Neural cell (in vitro differentiated cells): ENCODE measurements at regions not wholly inside any gene's neighbourhood (a gene's known extent, or its start where the extent isn't known, plus 50 kb on each side); places are given as distances from the start of the nearest gene placed in this dataset.

Experiments used
- H2AFZ ChIP-seq: fragments of 200-600, 300-800 bp; sonication (generic), shearing (Covaris generic); 2 replicates; pipeline ENCODE4 v1.6.0; 2014; ENCODE audit warnings: low read depth, mild to moderate bottlenecking, antibody characterized with exemption, low read length, moderate library complexity
- H3F3A ChIP-seq: fragments of 200-600 bp; shearing (Covaris generic); 2 replicates; pipeline ENCODE4 v1.6.1; 2016; ENCODE audit warnings: mild to moderate bottlenecking, moderate library complexity, mixed read lengths, antibody characterized with exemption, low read length; ENCODE audit not compliant: insufficient read depth, poor library complexity, severe bottlenecking
- H3K27ac ChIP-seq: fragments of 200-600, 300-800 bp; sonication (generic), shearing (Covaris generic); 2 replicates; pipeline ENCODE4 v1.5.1; 2014; ENCODE audit warnings: mild to moderate bottlenecking, low read length, moderate library complexity
- H3K27me3 ChIP-seq: fragments of 300-800, 200-600 bp; sonication (generic), shearing (Covaris generic); 2 replicates; pipeline ENCODE4 v1.6.0; 2014; ENCODE audit warnings: mild to moderate bottlenecking, low read depth, low read length, moderate library complexity; ENCODE audit not compliant: insufficient read depth
- H3K36me3 ChIP-seq: fragments of 300-800, 200-600 bp; sonication (generic), shearing (Covaris generic); 2 replicates; pipeline ENCODE4 v1.5.1; 2014; ENCODE audit warnings: mild to moderate bottlenecking, antibody characterized with exemption, low read length, moderate library complexity; ENCODE audit not compliant: insufficient read depth
- H3K4me2 ChIP-seq: fragments of 300-800, 200-600 bp; sonication (generic), shearing (Covaris generic); 2 replicates; pipeline ENCODE4 v1.6.0; 2014; ENCODE audit warnings: mild to moderate bottlenecking, low read length
- H3K4me3 ChIP-seq: fragments of 300-800, 200-600 bp; sonication (generic), shearing (Covaris generic); 2 replicates; pipeline ENCODE4 v1.5.1; 2014; ENCODE audit warnings: mild to moderate bottlenecking, low read length, moderate library complexity
- H3K79me2 ChIP-seq: fragments of 200-600 bp; shearing (Covaris generic); replicated peaks from 2 replicates; pipeline ENCODE4 v1.6.0; 2014; ENCODE audit warnings: mild to moderate bottlenecking, low read length, moderate library complexity; ENCODE audit not compliant: insufficient read depth
- H3K9ac ChIP-seq: fragments of 300-800, 200-600 bp; sonication (generic), shearing (Covaris generic); 2 replicates; pipeline ENCODE4 v1.6.1; 2016; ENCODE audit warnings: mild to moderate bottlenecking, low read length, mixed read lengths
- H3K9me2 ChIP-seq: fragments of 200-600 bp; shearing (Covaris generic); 2 replicates; pipeline ENCODE4 v1.6.1; 2016; ENCODE audit warnings: mild to moderate bottlenecking, low read length, mixed read lengths; ENCODE audit not compliant: insufficient read depth
- H3K9me3 ChIP-seq: fragments of 200-600, 300-800 bp; sonication (generic), shearing (Covaris generic); 2 replicates; pipeline ENCODE4 v1.6.1; 2016; ENCODE audit warnings: mild to moderate bottlenecking, mixed run types, low read length, moderate library complexity, mixed read lengths
- H4K20me1 ChIP-seq: fragments of 200-600 bp; shearing (Covaris generic); 2 replicates; pipeline ENCODE4 v1.6.1; 2016; ENCODE audit warnings: mild to moderate bottlenecking, mixed run types; ENCODE audit not compliant: insufficient read depth
- EP300 ChIP-seq: fragments of 450-650 bp; conservative IDR thresholded peaks from 2 replicates; pipeline ENCODE4 v1.6.1; 2014; ENCODE audit warnings: antibody characterized with exemption, mild to moderate bottlenecking, moderate library complexity; ENCODE audit not compliant: poor library complexity, severe bottlenecking
- EZH2 ChIP-seq: fragments of 200-600, 300-800 bp; shearing (Covaris generic), sonication (generic); IDR thresholded peaks from 2 replicates; pipeline ENCODE4 v1.6.1; 2014; ENCODE audit warnings: antibody characterized with exemption, low read length, borderline replicate concordance, mild to moderate bottlenecking; ENCODE audit not compliant: insufficient read depth, poor library complexity, severe bottlenecking
- MXI1 ChIP-seq: fragments of 450-650 bp; conservative IDR thresholded peaks from 2 replicates; pipeline ENCODE4 v1.6.1; 2014; ENCODE audit warnings: antibody characterized with exemption, mild to moderate bottlenecking; ENCODE audit not compliant: poor library complexity, severe bottlenecking
- POLR2AphosphoS5 ChIP-seq: IDR thresholded peaks from 2 replicates; pipeline ENCODE4 v1.6.1; 2012
- RAD21 ChIP-seq: fragments of 450-650 bp; conservative IDR thresholded peaks from 2 replicates; pipeline ENCODE4 v1.6.1; 2014; ENCODE audit warnings: antibody characterized with exemption, mild to moderate bottlenecking, moderate library complexity
- SMC3 ChIP-seq: fragments of 450-650 bp; conservative IDR thresholded peaks from 2 replicates; pipeline ENCODE4 v1.6.1; 2014; ENCODE audit warnings: antibody characterized with exemption, mild to moderate bottlenecking, moderate library complexity; ENCODE audit not compliant: poor library complexity
- TAF1 ChIP-seq: IDR thresholded peaks from 2 replicates; pipeline ENCODE4 v1.6.1; 2012; ENCODE audit warnings: low read depth
- TF ChIP-seq, protein P1 (sequence below): IDR thresholded peaks from 2 replicates; pipeline ENCODE4 v1.6.1; 2012; ENCODE audit warnings: borderline replicate concordance
- TF ChIP-seq, protein P2 (sequence below): fragments of 450-650 bp; IDR thresholded peaks from 2 replicates; pipeline ENCODE4 v1.5.1; 2014; ENCODE audit warnings: antibody characterized with exemption, mild to moderate bottlenecking, moderate library complexity; ENCODE audit not compliant: poor library complexity, severe bottlenecking

- TF ChIP-seq, protein P1, sequence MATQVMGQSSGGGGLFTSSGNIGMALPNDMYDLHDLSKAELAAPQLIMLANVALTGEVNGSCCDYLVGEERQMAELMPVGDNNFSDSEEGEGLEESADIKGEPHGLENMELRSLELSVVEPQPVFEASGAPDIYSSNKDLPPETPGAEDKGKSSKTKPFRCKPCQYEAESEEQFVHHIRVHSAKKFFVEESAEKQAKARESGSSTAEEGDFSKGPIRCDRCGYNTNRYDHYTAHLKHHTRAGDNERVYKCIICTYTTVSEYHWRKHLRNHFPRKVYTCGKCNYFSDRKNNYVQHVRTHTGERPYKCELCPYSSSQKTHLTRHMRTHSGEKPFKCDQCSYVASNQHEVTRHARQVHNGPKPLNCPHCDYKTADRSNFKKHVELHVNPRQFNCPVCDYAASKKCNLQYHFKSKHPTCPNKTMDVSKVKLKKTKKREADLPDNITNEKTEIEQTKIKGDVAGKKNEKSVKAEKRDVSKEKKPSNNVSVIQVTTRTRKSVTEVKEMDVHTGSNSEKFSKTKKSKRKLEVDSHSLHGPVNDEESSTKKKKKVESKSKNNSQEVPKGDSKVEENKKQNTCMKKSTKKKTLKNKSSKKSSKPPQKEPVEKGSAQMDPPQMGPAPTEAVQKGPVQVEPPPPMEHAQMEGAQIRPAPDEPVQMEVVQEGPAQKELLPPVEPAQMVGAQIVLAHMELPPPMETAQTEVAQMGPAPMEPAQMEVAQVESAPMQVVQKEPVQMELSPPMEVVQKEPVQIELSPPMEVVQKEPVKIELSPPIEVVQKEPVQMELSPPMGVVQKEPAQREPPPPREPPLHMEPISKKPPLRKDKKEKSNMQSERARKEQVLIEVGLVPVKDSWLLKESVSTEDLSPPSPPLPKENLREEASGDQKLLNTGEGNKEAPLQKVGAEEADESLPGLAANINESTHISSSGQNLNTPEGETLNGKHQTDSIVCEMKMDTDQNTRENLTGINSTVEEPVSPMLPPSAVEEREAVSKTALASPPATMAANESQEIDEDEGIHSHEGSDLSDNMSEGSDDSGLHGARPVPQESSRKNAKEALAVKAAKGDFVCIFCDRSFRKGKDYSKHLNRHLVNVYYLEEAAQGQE: no peak
- TF ChIP-seq EZH2 (no peak), SMC3 (no peak), TAF1 (no peak), EP300 (no peak), MXI1 (no peak), RAD21 (no peak), POLR2AphosphoS5 (no peak)
- TF ChIP-seq, protein P2, sequence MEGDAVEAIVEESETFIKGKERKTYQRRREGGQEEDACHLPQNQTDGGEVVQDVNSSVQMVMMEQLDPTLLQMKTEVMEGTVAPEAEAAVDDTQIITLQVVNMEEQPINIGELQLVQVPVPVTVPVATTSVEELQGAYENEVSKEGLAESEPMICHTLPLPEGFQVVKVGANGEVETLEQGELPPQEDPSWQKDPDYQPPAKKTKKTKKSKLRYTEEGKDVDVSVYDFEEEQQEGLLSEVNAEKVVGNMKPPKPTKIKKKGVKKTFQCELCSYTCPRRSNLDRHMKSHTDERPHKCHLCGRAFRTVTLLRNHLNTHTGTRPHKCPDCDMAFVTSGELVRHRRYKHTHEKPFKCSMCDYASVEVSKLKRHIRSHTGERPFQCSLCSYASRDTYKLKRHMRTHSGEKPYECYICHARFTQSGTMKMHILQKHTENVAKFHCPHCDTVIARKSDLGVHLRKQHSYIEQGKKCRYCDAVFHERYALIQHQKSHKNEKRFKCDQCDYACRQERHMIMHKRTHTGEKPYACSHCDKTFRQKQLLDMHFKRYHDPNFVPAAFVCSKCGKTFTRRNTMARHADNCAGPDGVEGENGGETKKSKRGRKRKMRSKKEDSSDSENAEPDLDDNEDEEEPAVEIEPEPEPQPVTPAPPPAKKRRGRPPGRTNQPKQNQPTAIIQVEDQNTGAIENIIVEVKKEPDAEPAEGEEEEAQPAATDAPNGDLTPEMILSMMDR: no peak
- no peak overlapping the region for H2AFZ ChIP-seq
Observed at GRCh38 chr4:26136615-26137014, 184.2 kb upstream of the RBPJ start.

DNA sequence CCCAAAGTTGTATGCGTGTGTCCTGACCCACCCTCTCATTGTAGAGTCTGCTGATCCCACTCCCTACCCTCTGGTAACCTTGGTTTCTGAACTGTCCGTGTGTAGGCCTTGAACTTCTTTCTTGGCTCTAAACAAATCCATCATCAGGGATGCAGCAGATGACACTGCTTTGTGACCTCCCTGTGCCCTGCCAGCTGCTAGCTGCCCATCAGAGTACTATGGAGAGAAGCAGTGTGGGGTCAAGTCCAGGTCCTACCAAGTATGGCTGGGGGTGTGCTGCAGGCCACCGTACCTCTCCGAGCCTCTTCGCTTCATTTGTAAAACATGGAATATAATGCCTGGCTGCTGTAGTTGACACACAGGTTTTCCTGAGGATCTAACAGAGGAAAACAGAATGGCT lies 183.5 kb upstream of the RBPJ start:
- H3K4me2 ChIP-seq: no peak overlapping the region
- H3K9me2 ChIP-seq: no peaks in the 10 kb centered on the region
- no peaks in the 10 kb centered on the region for H3K9me3 ChIP-seq
- H2AFZ ChIP-seq: no peak overlapping the region
- H3K79me2 ChIP-seq: no peaks in the 10 kb centered on the region
- no peaks in the 10 kb centered on the region for H3K36me3 ChIP-seq
- TF ChIP-seq POLR2AphosphoS5 (no peak), RAD21 (no peak), MXI1 (no peak), EP300 (no peak), EZH2 (no peak), TAF1 (no peak), SMC3 (no peak)
- TF ChIP-seq, protein P1: no peak
- TF ChIP-seq, protein P2: no peak
- no peak overlapping the region for H3K9ac ChIP-seq
- no peaks in the 10 kb centered on the region for H4K20me1 ChIP-seq
- no peak overlapping the region for H3K4me3 ChIP-seq
- no peak overlapping the region for H3K27ac ChIP-seq
- H3K27me3 ChIP-seq: no peaks in the 10 kb centered on the region
- H3F3A ChIP-seq: no peaks in the 10 kb centered on the region

More at GRCh38 chr4:26136615-26137014, 184.2 kb upstream of the RBPJ start:
- no peaks in the 10 kb centered on the region for H3K9me2 ChIP-seq
- H3K27me3 ChIP-seq: no peaks in the 10 kb centered on the region
- no peaks in the 10 kb centered on the region for H3K79me2 ChIP-seq
- no peak overlapping the region for H3K4me3 ChIP-seq
- H3K9me3 ChIP-seq: no peaks in the 10 kb centered on the region
- no peaks in the 10 kb centered on the region for H3F3A ChIP-seq
- H4K20me1 ChIP-seq: no peaks in the 10 kb centered on the region
- no peak overlapping the region for H3K9ac ChIP-seq
- no peak overlapping the region for H3K27ac ChIP-seq
- H3K36me3 ChIP-seq: no peaks in the 10 kb centered on the region
- H3K4me2 ChIP-seq: no peak overlapping the region
